Vagina (tissue), 2 donors: ENCODE measurements at regions not wholly inside any gene's neighbourhood (a gene's known extent, or its start where the extent isn't known, plus 50 kb on each side); places are given as distances from the start of the nearest gene placed in this dataset.

ENCODE experiments used
- CTCF ChIP-seq, 3 experiments: fragments of 450-650 bp in 2 of 3; fragments of 200-600 bp in 1 of 3; sonication (generic) in 1 of 3; IDR thresholded peaks; one replicate each; pipeline ENCODE4 v1.5.1; 2017 to 2019; ENCODE audit warnings: antibody characterized with exemption in 3 of 3, mild to moderate bottlenecking in 2 of 3, moderate library complexity in 2 of 3
- POLR2A ChIP-seq, 2 donors: fragments of 450-650 bp; IDR thresholded peaks; one replicate each; pipeline ENCODE4 v1.6.1; 2017; ENCODE audit warnings: antibody characterized with exemption in 2 of 2, mild to moderate bottlenecking in 2 of 2, moderate library complexity in 2 of 2
- POLR2AphosphoS5 ChIP-seq, 2 donors: sonication (generic); formaldehyde crosslinking; IDR thresholded peaks; one replicate each; pipeline ENCODE4 v1.9.0; 2017; ENCODE audit warnings: antibody characterized with exemption in 2 of 2, mild to moderate bottlenecking in 2 of 2, low read depth in 1 of 2; ENCODE audit not compliant: insufficient read depth in 1 of 2

- TF ChIP-seq CTCF (IDR thresholded peaks at IDR 0.05) = no peak
- no peak for TF ChIP-seq POLR2AphosphoS5 (IDR thresholded peaks at IDR 0.05; ENCODE audit: insufficient read depth in 1 of 2, low read depth in 1 of 2)
- TF ChIP-seq POLR2A (IDR thresholded peaks at IDR 0.05) = no peak
Observed at GRCh38 chr5:82807021-82807420, 270.2 kb downstream of the TMEM167A start.
